HEK293 (cell line): ENCODE measurements at regions not wholly inside any gene's neighbourhood (a gene's known extent, or its start where the extent isn't known, plus 50 kb on each side); places are given as distances from the start of the nearest gene placed in this dataset.

Experiments used
- CTCF ChIA-PET: fragments of 350-600 bp; formaldehyde crosslinking; extraction: SDS; loops from one replicate; lab custom pipeline; 2021; ENCODE audit warnings: antibody characterized with exemption; lab: Yijun Ruan, JAX
- POLR2A ChIA-PET: fragments of 300-600 bp; formaldehyde crosslinking; extraction: SDS; loops from one replicate; lab custom pipeline; 2020; ENCODE audit warnings: antibody characterized with exemption, inconsistent platforms; lab: Yijun Ruan, JAX
- H3K27ac ChIP-seq: fragments of 200-500 bp; sonication (Bioruptor generic); 2 replicates; pipeline ENCODE4 v1.5.1; 2014; ENCODE audit warnings: low read depth, low read length, control low read depth, inconsistent platforms; ENCODE audit errors: extremely low read depth
- H3K36me3 ChIP-seq, 2 experiments: fragments of 200-500 bp in 1 of 2; sonication (Bioruptor generic) in 1 of 2; 1 replicate in 1 of 2; 2 replicates in 1 of 2; pipeline ENCODE4 v1.5.1; 2014 to 2017; ENCODE audit warnings: inconsistent platforms in 2 of 2, low read length in 2 of 2; ENCODE audit not compliant: control insufficient read depth in 2 of 2, insufficient read depth in 1 of 2
- H3K4me1 ChIP-seq: fragments of 200-500 bp; sonication (Bioruptor generic); 2 replicates; pipeline ENCODE4 v1.5.1; 2014; ENCODE audit warnings: mild to moderate bottlenecking, low read length, inconsistent platforms; ENCODE audit not compliant: control insufficient read depth, insufficient read depth
- H3K4me3 ChIP-seq: 2 replicates; pipeline ENCODE4 v1.5.1; 2011; ENCODE audit warnings: low read depth, mild to moderate bottlenecking, control low read depth, low read length, moderate library complexity
- H3K9me3 ChIP-seq: fragments of 200-500 bp; sonication (Bioruptor generic); 2 replicates; pipeline ENCODE4 v1.5.1; 2014; ENCODE audit warnings: low read depth, low read length, inconsistent platforms; ENCODE audit not compliant: control insufficient read depth, insufficient read depth
- SP3 ChIP-seq: fragments of 450-650 bp; formaldehyde crosslinking; IDR thresholded peaks from 2 replicates; pipeline ENCODE4 v1.5.1; 2016; ENCODE audit warnings: missing biosample characterization, missing genetic modification characterization
- YY1 ChIP-seq: fragments of 450-650 bp; formaldehyde crosslinking; IDR thresholded peaks from 2 replicates; pipeline ENCODE4 v1.5.1; 2018; ENCODE audit warnings: missing biosample characterization, missing genetic modification characterization
- ZBTB10 ChIP-seq: fragments of 450-650 bp; formaldehyde crosslinking; IDR thresholded peaks from 2 replicates; pipeline ENCODE4 v1.5.1; 2016; ENCODE audit warnings: missing biosample characterization, missing genetic modification characterization
- ZNF140 ChIP-seq: fragments of 450-650 bp; formaldehyde crosslinking; IDR thresholded peaks from 2 replicates; pipeline ENCODE4 v1.5.1; 2016; ENCODE audit warnings: missing biosample characterization, missing genetic modification characterization
- ZNF155 ChIP-seq: fragments of 450-650 bp; formaldehyde crosslinking; IDR thresholded peaks from 2 replicates; pipeline ENCODE4 v1.5.1; 2016; ENCODE audit warnings: missing biosample characterization, missing genetic modification characterization
- ZNF157 ChIP-seq: fragments of 450-650 bp; formaldehyde crosslinking; IDR thresholded peaks from 2 replicates; pipeline ENCODE4 v1.5.1; 2016; ENCODE audit warnings: missing biosample characterization, missing genetic modification characterization
- ZNF169 ChIP-seq: fragments of 450-650 bp; formaldehyde crosslinking; IDR thresholded peaks from 2 replicates; pipeline ENCODE4 v1.5.1; 2016; ENCODE audit warnings: missing biosample characterization, missing genetic modification characterization
- ZNF175 ChIP-seq: fragments of 450-650 bp; formaldehyde crosslinking; IDR thresholded peaks from 2 replicates; pipeline ENCODE4 v1.5.1; 2016; ENCODE audit warnings: missing biosample characterization, missing genetic modification characterization
- ZNF184 ChIP-seq: fragments of 450-650 bp; IDR thresholded peaks from 2 replicates; pipeline ENCODE4 v1.5.1; 2018; ENCODE audit warnings: missing biosample characterization, mild to moderate bottlenecking, missing genetic modification characterization
- ZNF2 ChIP-seq: fragments of 450-650 bp; formaldehyde crosslinking; IDR thresholded peaks from 2 replicates; pipeline ENCODE4 v1.5.1; 2016; ENCODE audit warnings: missing biosample characterization, missing genetic modification characterization
- ZNF302 ChIP-seq: fragments of 450-650 bp; formaldehyde crosslinking; IDR thresholded peaks from 2 replicates; pipeline ENCODE4 v1.5.1; 2016; ENCODE audit warnings: missing biosample characterization, missing genetic modification characterization, low read depth
- ZNF311 ChIP-seq: fragments of 450-650 bp; formaldehyde crosslinking; IDR thresholded peaks from 2 replicates; pipeline ENCODE4 v1.5.1; 2017; ENCODE audit warnings: missing biosample characterization, missing genetic modification characterization, borderline replicate concordance
- ZNF404 ChIP-seq: fragments of 450-650 bp; formaldehyde crosslinking; IDR thresholded peaks from 2 replicates; pipeline ENCODE4 v1.5.1; 2017; ENCODE audit warnings: missing biosample characterization, missing genetic modification characterization
- ZNF416 ChIP-seq: fragments of 450-650 bp; formaldehyde crosslinking; IDR thresholded peaks from 2 replicates; pipeline ENCODE4 v1.5.1; 2016; ENCODE audit warnings: missing biosample characterization, missing genetic modification characterization
- ZNF544 ChIP-seq: fragments of 450-650 bp; formaldehyde crosslinking; IDR thresholded peaks from 2 replicates; pipeline ENCODE4 v1.5.0; 2017; ENCODE audit warnings: missing biosample characterization, missing genetic modification characterization
- ZNF555 ChIP-seq: fragments of 450-650 bp; formaldehyde crosslinking; conservative IDR thresholded peaks from 2 replicates; pipeline ENCODE4 v1.5.1; 2017; ENCODE audit warnings: missing biosample characterization, mild to moderate bottlenecking, missing genetic modification characterization, inconsistent platforms
- ZNF610 ChIP-seq: fragments of 450-650 bp; formaldehyde crosslinking; IDR thresholded peaks from 2 replicates; pipeline ENCODE4 v1.5.1; 2016; ENCODE audit warnings: missing biosample characterization, missing genetic modification characterization, borderline replicate concordance
- ZNF624 ChIP-seq: fragments of 450-650 bp; formaldehyde crosslinking; IDR thresholded peaks from 2 replicates; pipeline ENCODE4 v1.5.1; 2017; ENCODE audit warnings: missing biosample characterization, missing genetic modification characterization
- ZNF629 ChIP-seq: fragments of 450-650 bp; formaldehyde crosslinking; IDR thresholded peaks from 2 replicates; pipeline ENCODE4 v1.5.1; 2017; ENCODE audit warnings: missing biosample characterization, missing genetic modification characterization
- ZNF645 ChIP-seq: fragments of 450-650 bp; formaldehyde crosslinking; IDR thresholded peaks from 2 replicates; pipeline ENCODE4; 2016; ENCODE audit warnings: missing biosample characterization, missing genetic modification characterization
- ZNF747 ChIP-seq: fragments of 450-650 bp; formaldehyde crosslinking; IDR thresholded peaks from 2 replicates; pipeline ENCODE4 v1.5.1; 2016; ENCODE audit warnings: missing biosample characterization, missing genetic modification characterization
- ZNF776 ChIP-seq: fragments of 450-650 bp; formaldehyde crosslinking; IDR thresholded peaks from 2 replicates; pipeline ENCODE4 v1.5.0; 2017; ENCODE audit warnings: missing biosample characterization, missing genetic modification characterization, borderline replicate concordance
- ZNF777 ChIP-seq: fragments of 450-650 bp; formaldehyde crosslinking; IDR thresholded peaks from 2 replicates; pipeline ENCODE4 v1.5.1; 2017; ENCODE audit warnings: missing biosample characterization, missing genetic modification characterization, borderline replicate concordance
- ZSCAN18 ChIP-seq: fragments of 450-650 bp; formaldehyde crosslinking; IDR thresholded peaks from 2 replicates; pipeline ENCODE4 v1.5.1; 2016; ENCODE audit warnings: missing biosample characterization, missing genetic modification characterization

GRCh38 chr5:2031581-2031980 is 148.9 kb upstream of the IRX4 start (continued):
- TF ChIP-seq ZBTB10, result no peak
- TF ChIP-seq ZNF747, result no peak
- no peak for TF ChIP-seq YY1
- no peak for TF ChIP-seq ZNF184 (tag by site-specific recombination)
- no peak for TF ChIP-seq ZNF777 (tag by site-specific recombination)
- no peak for TF ChIP-seq ZNF404 (tag by site-specific recombination)
- TF ChIP-seq ZSCAN18, result no peak
- TF ChIP-seq ZNF555 (tag by site-specific recombination), result no peak
- no peak for TF ChIP-seq ZNF629 (tag by site-specific recombination)
- TF ChIP-seq ZNF544 (tag by site-specific recombination), result no peak

- ChIA-PET POLR2A (no interaction called here), CTCF (no interaction called here)
- Histone ChIP-seq H3K36me3 (no peaks in the 10 kb centered on the region), H3K4me1 (no peaks in the 10 kb centered on the region), H3K4me3 (no peak overlapping the region), H3K9me3 (no peaks in the 10 kb centered on the region), H3K27ac (no peak overlapping the region)
- TF ChIP-seq ZNF302 (tag by site-specific recombination), result no peak
These were observed 147.4 kb upstream of the IRX4 start for GRCh38 chr5:2030131-2030530.

- ChIA-PET CTCF (no interaction called here), POLR2A (no interaction called here)
- no peaks in the 10 kb centered on the region for H3K36me3 ChIP-seq
- no peaks in the 10 kb centered on the region for H3K4me1 ChIP-seq
- TF ChIP-seq ZNF175, result no peak
- no peak for TF ChIP-seq ZNF747
- no peak for TF ChIP-seq ZNF157 (tag by site-specific recombination)
- TF ChIP-seq ZNF155 (tag by site-specific recombination), result no peak
- no peak for TF ChIP-seq ZNF776
- TF ChIP-seq SP3 (tag by site-specific recombination), result no peak
- no peak for TF ChIP-seq ZNF311
- no peak for TF ChIP-seq ZNF2 (tag by site-specific recombination)
- no peak for TF ChIP-seq ZNF624 (tag by site-specific recombination)
- TF ChIP-seq ZNF140 (tag by site-specific recombination), result no peak
- TF ChIP-seq ZNF169 (tag by site-specific recombination), result no peak
- TF ChIP-seq ZNF416 (tag by site-specific recombination), result no peak
- no peak for TF ChIP-seq ZNF645 (tag by site-specific recombination)
- no peak for TF ChIP-seq ZNF610 (tag by site-specific recombination)
- no peaks in the 10 kb centered on the region for H3K9me3 ChIP-seq
- no peak overlapping the region for H3K4me3 ChIP-seq
- no peak overlapping the region for H3K27ac ChIP-seq
These were observed 146.5 kb upstream of the IRX4 start for GRCh38 chr5:2029206-2029605.
